ENCODE measurements at regions not wholly inside any gene's neighbourhood (a gene's known extent, or its start where the extent isn't known, plus 50 kb on each side); places are given as distances from the start of the nearest gene placed in this dataset.
"Not testable (repeated sequence)": the region's sequence is repeated elsewhere in the genome, so short reads cannot be mapped to it uniquely, and the experiment has no call there.

DNA sequence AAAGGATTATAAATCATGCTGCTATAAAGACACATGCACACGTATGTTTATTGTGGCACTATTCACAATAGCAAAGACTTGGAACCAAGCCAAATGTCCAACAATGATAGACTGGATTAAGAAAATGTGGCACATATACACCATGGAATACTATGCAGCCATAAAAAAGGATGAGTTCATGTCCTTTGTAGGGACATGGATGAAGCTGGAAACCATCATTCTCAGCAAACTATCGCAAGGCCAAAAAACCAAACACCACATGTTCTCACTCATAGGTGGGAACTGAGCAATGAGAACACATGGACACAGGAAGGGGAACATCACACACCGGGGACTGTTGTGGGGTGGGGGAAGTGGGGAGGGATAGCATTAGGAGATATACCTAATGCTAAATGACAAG, 127.1 kb upstream of the GRAMD2B start:
- H3K36me3 Mint-ChIP-seq; H3K27ac Mint-ChIP-seq; H3K9me3 Mint-ChIP-seq (ENCODE audit: low read depth); H3K4me3 Mint-ChIP-seq; DNase-seq; CTCF ChIA-PET; H3K27me3 Mint-ChIP-seq; ATAC-seq; H3K4me1 Mint-ChIP-seq: not testable (repeated sequence)

DNA sequence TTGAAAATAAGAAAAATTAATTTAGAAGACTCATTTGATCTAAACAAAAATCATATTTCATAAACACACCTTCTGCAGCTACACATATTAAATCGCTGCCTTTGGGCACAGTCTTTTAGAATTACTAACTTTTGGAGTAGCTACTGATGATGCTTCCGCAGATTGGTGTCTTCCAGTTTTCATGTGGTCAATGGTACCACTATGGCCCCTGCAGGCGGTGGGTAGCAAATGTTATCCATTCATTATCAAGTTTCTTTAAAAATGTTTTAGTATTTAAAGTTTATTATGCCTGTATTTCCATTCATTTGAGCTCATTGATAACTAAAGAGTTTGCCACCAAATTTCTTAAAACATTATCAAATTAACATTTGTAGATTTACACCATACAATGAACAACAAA, 122.9 kb upstream of the GRAMD2B start:
- H3K4me3 Mint-ChIP-seq = no peak overlapping the region
- H3K27ac Mint-ChIP-seq = no peak overlapping the region
- CTCF ChIA-PET = no interaction called here
- no peaks in the 10 kb centered on the region for H3K27me3 Mint-ChIP-seq
- H3K9me3 Mint-ChIP-seq (ENCODE audit: low read depth) = peaks cover 2% of the 10 kb centered on the region
- no peak for ATAC-seq
- no peak for DNase-seq
- no peaks in the 10 kb centered on the region for H3K4me1 Mint-ChIP-seq
- H3K36me3 Mint-ChIP-seq = no peaks in the 10 kb centered on the region

DNA sequence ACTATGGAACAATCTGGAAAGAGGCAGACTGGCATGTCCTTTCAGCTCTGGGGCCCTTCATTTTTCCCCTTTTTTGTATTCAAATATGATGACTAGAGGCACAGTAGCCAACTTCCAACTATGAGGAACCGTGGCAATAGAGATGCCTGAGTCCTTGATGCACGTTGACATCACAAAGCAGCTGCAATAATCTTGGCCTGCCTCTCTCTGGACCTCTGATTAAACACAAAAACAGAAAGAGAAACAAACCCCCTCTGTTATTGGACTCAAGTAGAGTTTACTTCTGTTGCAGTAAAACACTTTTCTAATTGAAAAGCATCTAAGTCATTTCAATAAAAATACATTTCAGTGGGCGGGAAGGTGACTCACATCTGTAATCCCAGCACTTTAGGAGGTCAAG, 122.2 kb upstream of the GRAMD2B start:
- no peaks in the 10 kb centered on the region for H3K27me3 Mint-ChIP-seq

DNA sequence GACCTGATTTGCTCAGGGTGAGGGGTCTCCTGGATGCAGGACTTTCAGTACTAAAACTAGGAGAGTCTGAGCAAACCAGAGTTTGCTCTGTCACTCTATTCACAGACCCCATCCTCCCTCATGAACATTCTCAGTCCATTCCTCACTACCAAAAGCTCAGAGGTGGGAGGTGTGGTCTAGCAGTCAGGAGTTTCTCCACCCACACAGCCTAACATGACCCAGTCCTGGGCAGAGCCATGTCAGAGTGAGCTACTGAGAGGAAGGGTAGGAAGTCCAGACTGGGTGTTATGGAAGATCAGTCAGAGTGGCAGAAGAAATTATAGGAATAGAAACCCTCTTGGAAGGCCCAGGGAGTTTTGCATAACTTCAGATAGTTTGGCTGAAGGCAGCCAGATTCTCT, 113.3 kb upstream of the GRAMD2B start:
- Mint-ChIP-seq H3K9me3 (ENCODE audit: low read depth) (no peaks in the 10 kb centered on the region), H3K27ac (no peak overlapping the region), H3K36me3 (no peaks in the 10 kb centered on the region), H3K4me1 (no peaks in the 10 kb centered on the region), H3K4me3 (no peak overlapping the region), H3K27me3 (peaks cover 4% of the 10 kb centered on the region)
- ATAC-seq (no peak), DNase-seq (no peak)
- CTCF ChIA-PET = no interaction called here

More for the DNA sequence above, 122.2 kb upstream of the GRAMD2B start:
- DNase-seq = no peak
- CTCF ChIA-PET = no interaction called here
- no peak overlapping the region for H3K27ac Mint-ChIP-seq
- no peak for ATAC-seq
- no peak overlapping the region for H3K4me3 Mint-ChIP-seq
- H3K4me1 Mint-ChIP-seq = no peaks in the 10 kb centered on the region
- H3K36me3 Mint-ChIP-seq = no peaks in the 10 kb centered on the region
- peaks cover 2% of the 10 kb centered on the region for H3K9me3 Mint-ChIP-seq (ENCODE audit: low read depth)

DNA sequence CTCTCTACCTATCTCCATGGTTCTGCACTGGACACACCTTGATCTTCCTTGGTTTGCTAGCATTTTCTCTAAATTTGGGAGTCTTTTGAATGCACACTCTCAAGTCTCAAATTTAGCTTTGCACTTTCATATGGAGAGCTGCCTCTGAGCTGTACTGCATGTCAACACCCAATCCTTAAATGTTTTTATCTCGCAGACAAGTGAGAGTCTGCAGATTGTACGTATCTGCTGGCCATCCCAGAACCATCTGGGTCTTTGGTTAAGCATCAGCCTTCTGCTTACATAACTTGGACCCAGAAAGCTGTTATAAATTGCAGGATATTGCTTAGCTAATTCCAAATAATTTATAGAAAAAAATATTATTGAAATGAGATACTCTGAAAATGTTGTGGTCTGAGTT, 111.4 kb upstream of the GRAMD2B start:
- H3K27ac Mint-ChIP-seq = no peak overlapping the region
- H3K36me3 Mint-ChIP-seq = no peaks in the 10 kb centered on the region
- H3K4me3 Mint-ChIP-seq = no peak overlapping the region
- peaks cover 7% of the 10 kb centered on the region for H3K27me3 Mint-ChIP-seq
- CTCF ChIA-PET = no interaction called here
- no peaks in the 10 kb centered on the region for H3K9me3 Mint-ChIP-seq (ENCODE audit: low read depth)
- no peaks in the 10 kb centered on the region for H3K4me1 Mint-ChIP-seq
- ATAC-seq (no peak), DNase-seq (no peak)

DNA sequence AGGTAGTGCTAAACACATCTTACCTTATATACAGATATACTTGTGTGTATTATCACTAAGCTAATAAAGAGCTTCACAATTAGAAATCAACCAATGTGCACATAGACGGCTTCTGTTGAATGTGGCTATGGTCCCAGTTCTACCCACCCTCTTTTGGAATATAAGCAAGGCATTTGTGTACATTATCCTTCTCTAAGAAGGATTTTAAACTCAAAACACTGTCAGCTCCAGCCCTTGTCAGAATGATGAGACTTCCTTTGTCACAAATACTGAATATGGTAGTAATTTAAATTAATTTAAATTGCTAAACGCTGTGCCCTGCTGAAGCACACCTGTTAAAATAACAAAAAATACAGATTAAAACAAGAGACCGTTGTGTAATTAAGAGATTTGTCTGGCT, 107.9 kb upstream of the GRAMD2B start:
- Mint-ChIP-seq H3K9me3 (ENCODE audit: low read depth) (no peaks in the 10 kb centered on the region), H3K4me1 (no peaks in the 10 kb centered on the region), H3K4me3 (no peak overlapping the region), H3K27ac (no peak overlapping the region), H3K36me3 (no peaks in the 10 kb centered on the region), H3K27me3 (peaks cover 11% of the 10 kb centered on the region)
- DNase-seq = no peak
- no peak for ATAC-seq
- CTCF ChIA-PET = no interaction called here

DNA sequence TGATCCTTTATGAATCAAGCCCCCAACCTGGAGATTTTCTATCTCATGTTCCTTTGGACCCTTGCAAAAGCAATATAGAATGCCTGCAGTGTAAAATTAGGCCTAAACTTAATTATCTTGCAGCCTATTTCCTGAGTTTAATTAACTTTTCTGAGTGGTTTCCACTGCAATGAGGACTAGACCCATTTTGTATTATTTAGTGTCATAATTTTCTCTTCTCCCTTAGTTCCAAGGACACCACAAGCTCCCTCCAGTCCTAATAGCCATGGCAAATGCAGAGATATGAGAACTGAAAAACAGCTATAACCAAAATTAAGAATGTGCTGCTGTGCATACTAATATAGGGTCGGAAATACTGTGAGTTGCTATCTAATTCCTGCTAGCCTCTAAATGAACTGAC, 90.9 kb upstream of the GRAMD2B start:
- Mint-ChIP-seq H3K27me3 (peaks cover 9% of the 10 kb centered on the region), H3K27ac (no peak overlapping the region), H3K9me3 (ENCODE audit: low read depth) (no peaks in the 10 kb centered on the region), H3K36me3 (no peaks in the 10 kb centered on the region), H3K4me3 (no peak overlapping the region), H3K4me1 (no peaks in the 10 kb centered on the region)
- DNase-seq (no peak), ATAC-seq (no peak)
- CTCF ChIA-PET = no interaction called here

DNA sequence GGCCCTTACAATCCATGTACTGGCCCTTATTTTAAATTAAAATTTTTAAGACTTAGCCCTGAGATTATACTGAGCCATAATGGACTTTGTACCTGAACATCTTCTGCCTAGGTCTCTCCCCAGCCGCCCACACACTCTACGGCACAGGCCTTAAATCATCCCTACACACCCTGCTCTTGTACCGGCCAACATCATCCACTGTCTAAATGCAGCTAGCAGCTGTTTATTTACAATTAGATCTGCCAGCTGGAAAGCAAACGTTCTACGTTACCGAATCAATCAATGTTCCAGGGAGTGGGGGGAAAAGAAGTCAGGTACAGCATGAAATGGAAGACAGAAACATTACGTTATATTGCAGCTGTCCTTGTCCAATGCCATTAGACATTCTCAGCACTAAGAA, 88.4 kb upstream of the GRAMD2B start:
- no peaks in the 10 kb centered on the region for H3K9me3 Mint-ChIP-seq (ENCODE audit: low read depth)
- DNase-seq (no peak), ATAC-seq (no peak)
- no peak overlapping the region for H3K4me3 Mint-ChIP-seq
- peaks cover 2% of the 10 kb centered on the region for H3K27me3 Mint-ChIP-seq
- CTCF ChIA-PET = no interaction called here
- H3K27ac Mint-ChIP-seq = no peak overlapping the region
- H3K4me1 Mint-ChIP-seq = no peaks in the 10 kb centered on the region
- no peaks in the 10 kb centered on the region for H3K36me3 Mint-ChIP-seq

DNA sequence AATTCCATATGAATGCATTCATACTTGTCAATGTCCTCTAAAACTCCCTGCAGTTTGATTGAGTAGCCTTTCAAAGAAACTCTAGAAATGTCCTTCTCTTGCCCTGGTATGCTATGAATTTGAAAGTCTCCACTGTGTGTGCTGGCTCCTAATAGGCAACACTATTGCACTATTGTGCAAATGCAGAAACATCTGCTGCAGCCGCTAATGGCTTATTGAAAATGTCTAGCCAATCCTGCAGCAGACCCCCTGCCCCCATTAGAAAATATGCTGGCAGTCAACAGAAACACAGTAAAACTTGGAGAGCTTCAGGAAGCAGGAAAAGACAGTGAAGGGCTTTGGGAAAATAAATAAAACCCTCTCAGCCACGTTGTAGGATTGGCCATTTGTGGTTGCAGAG, 87.3 kb upstream of the GRAMD2B start:
- H3K9me3 Mint-ChIP-seq (ENCODE audit: low read depth) = no peaks in the 10 kb centered on the region
- no peaks in the 10 kb centered on the region for H3K4me1 Mint-ChIP-seq
- H3K36me3 Mint-ChIP-seq = no peaks in the 10 kb centered on the region
- H3K27me3 Mint-ChIP-seq = peaks cover 4% of the 10 kb centered on the region
- H3K4me3 Mint-ChIP-seq = no peak overlapping the region
- H3K27ac Mint-ChIP-seq = no peak overlapping the region
- CTCF ChIA-PET = interaction anchor here (4.1 kb wide), 1 partner anchor 205 kb away, joined by 49 read pairs; no protein-coding TSS in a partner anchor
- no peak for ATAC-seq
- no peak for DNase-seq

DNA sequence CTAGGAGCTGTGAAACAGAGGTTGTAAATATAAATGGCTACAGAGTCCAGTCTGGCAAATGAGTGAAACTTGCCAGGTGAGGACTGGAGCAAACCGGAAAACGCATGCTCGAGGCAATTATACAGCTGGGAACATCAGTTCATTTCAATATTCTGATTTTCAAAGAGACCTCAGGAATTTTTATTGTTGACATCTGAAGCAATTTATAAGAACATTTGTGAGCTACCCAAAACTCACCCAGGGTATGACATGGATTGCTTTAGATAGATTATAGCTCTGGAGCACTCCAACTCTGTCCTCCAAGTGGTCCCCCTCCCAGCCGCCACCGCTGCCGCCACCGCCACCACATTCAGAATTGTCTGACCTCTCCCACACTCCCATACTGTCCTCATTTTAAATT, 84.6 kb upstream of the GRAMD2B start:
- Mint-ChIP-seq H3K9me3 (ENCODE audit: low read depth) (no peaks in the 10 kb centered on the region), H3K36me3 (no peaks in the 10 kb centered on the region), H3K4me3 (no peak overlapping the region), H3K4me1 (no peaks in the 10 kb centered on the region), H3K27me3 (peaks cover 12% of the 10 kb centered on the region), H3K27ac (no peak overlapping the region)
- CTCF ChIA-PET = interaction anchor here (0.9 to 4.1 kb wide), 14 partner anchors 10 to 262 kb away, joined by 3 to 49 read pairs (median 8); partner anchors contain the start of gene PHAX
- ATAC-seq (no peak), DNase-seq (no peak)

DNA sequence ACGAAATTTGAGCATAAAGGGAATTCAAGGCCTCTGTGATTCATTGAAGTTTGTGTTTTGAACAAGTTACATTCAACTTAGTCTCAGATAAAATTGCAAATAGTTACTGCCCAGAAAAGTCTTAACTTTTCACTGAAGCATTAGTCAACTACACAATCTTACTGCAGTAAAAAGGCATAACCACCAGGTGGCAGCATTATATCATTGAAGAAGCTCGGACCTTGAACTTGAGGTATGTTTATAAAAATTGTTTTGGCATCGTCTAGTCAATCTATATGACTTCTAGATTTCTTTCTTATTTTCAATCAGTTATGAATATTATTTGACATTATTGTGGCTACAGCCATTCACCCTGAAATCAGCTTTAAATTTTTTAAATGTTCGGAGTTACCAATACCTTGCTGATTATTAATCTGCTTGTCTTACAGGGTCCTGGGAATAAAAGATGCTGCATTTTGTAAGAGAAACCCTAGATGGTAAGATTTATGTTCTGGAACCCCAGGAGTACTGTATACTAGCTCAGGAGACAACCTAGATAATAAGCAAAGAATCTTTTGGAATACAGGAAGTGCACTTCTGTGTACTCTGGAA, 83.9 kb upstream of the GRAMD2B start:
- CTCF ChIA-PET = interaction anchor here (0.6 to 4.1 kb wide), 19 partner anchors 10 to 1721 kb away, joined by 3 to 49 read pairs (median 4); partner anchors contain the start of gene PHAX
- Mint-ChIP-seq H3K4me1 (no peaks in the 10 kb centered on the region), H3K9me3 (ENCODE audit: low read depth) (no peaks in the 10 kb centered on the region), H3K27me3 (peaks cover 16% of the 10 kb centered on the region), H3K4me3 (no peak overlapping the region), H3K36me3 (no peaks in the 10 kb centered on the region), H3K27ac (no peak overlapping the region)
- DNase-seq (peak; percentile 50), ATAC-seq (peak; percentile 42)

DNA sequence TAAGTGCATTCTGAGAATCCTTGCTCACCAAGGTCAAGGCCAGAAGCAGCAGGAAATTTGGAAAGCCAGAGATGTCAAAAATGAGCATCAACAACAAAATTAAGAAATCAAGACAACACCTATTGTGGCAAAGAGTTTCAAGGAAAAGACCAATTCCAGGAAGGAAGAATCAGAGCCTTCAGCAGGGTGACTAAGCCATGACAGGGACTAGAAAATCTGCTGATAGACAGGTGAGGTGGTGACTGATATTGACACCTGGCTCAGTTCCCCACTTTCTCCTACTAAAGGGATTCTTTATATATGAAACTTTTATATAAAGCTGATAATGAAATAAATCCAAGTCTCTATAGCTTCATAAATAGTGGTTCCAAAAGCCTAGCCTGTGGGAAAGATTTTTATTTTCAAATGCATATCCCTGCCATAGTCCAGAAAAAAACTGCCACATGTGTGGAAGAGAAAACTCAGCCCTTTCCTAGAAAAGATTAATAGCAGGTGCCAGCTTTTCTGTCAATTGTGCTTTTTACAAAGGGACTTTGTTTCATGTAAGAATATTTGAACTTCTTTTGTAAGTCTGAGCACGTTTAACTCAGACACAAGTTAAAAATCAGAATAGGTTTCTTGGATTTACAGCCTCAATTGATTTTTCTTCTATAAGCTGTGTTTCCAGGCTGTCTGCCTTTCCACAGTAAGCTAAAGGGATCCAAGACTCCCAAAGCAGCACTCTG, 81.1 kb upstream of the GRAMD2B start:
- ATAC-seq (no peak), DNase-seq (no peak)
- no peak overlapping the region for H3K4me3 Mint-ChIP-seq
- CTCF ChIA-PET = interaction anchor here (0.8 to 1.8 kb wide), 5 partner anchors 9 to 259 kb away, joined by 3 to 7 read pairs (median 4); no protein-coding TSS in a partner anchor
- H3K27me3 Mint-ChIP-seq = peaks cover 32% of the 10 kb centered on the region
- no peak overlapping the region for H3K27ac Mint-ChIP-seq
- no peaks in the 10 kb centered on the region for H3K4me1 Mint-ChIP-seq
- no peaks in the 10 kb centered on the region for H3K36me3 Mint-ChIP-seq
- H3K9me3 Mint-ChIP-seq (ENCODE audit: low read depth) = no peaks in the 10 kb centered on the region

DNA sequence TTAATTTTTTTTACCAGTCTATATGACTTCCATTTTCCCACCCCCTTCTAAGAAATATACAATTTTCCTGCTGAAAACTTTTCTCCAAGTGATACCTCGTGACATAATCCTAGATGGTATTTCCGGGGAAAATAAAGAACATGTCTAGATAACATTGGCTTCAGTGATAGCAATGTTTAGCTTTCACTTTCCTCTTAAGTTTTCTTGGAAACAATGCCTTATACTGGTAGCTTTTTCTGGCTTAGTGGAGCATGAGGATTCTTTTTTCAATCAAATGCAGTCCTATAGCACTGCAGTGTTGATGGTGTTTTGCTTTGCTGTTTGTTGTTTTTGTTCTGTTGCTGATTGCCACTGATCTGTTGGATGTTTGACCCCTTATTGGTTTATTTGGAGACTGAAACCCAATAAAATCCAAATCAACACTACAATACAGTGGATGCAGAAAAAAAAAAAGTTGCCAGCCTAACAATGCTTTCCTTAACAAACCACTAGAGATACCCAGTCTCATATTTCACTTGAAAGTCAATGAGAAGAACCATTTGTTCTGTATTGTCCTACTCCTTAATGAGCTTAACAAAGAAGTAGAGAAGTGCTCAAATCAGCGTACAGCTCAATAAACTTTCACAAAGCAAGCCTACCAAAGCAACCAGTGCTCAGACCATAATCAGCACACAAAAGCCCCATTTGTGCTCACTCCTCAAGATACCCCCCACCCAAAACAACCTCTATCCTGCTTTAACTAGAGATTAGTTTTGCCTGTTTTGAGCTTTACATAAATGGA, 74.2 kb upstream of the GRAMD2B start:
- Mint-ChIP-seq H3K27me3 (peaks cover 38% of the 10 kb centered on the region), H3K36me3 (no peaks in the 10 kb centered on the region), H3K4me3 (no peak overlapping the region), H3K27ac (no peak overlapping the region), H3K9me3 (ENCODE audit: low read depth) (no peaks in the 10 kb centered on the region), H3K4me1 (peaks cover 2% of the 10 kb centered on the region)
- no peak for ATAC-seq
- CTCF ChIA-PET = interaction anchor here (0.7 to 3.7 kb wide), 4 partner anchors 9 to 191 kb away, joined by 3 to 17 read pairs (median 13); no protein-coding TSS in a partner anchor
- DNase-seq = no peak

Data from activated CD8-positive, alpha-beta memory T cell treated with anti-CD3 and anti-CD28 coated beads, Interleukin-2, amount 10 ng/mL, durations not matched to agents 7 days and 5 days (primary cell).